Skeletal muscle satellite cell (primary cell): ENCODE measurements at regions not wholly inside any gene's neighbourhood (a gene's known extent, or its start where the extent isn't known, plus 50 kb on each side); places are given as distances from the start of the nearest gene placed in this dataset.
A peak's percentile ranks its signal among the peaks of the same experiment; 100 is the strongest.

Experiments
- H3K27me3 ChIP-seq: 2 replicates; pipeline ENCODE4 v1.7.0; 2013; ENCODE audit warnings: low read length; ENCODE audit not compliant: control insufficient read depth, insufficient read depth
- H3K36me3 ChIP-seq: 2 replicates; pipeline ENCODE4 v1.7.0; 2013; ENCODE audit warnings: mild to moderate bottlenecking, control low read depth, low read length; ENCODE audit not compliant: insufficient read depth
- H3K4me1 ChIP-seq: 2 replicates; pipeline ENCODE4 v1.7.0; 2013; ENCODE audit warnings: low read length; ENCODE audit not compliant: control insufficient read depth, insufficient read depth
- H3K4me2 ChIP-seq: 2 replicates; pipeline ENCODE4 v1.7.0; 2013; ENCODE audit warnings: mild to moderate bottlenecking, low read length
- H3K4me3 ChIP-seq: 2 replicates; pipeline ENCODE4 v1.7.0; 2013; ENCODE audit warnings: low read length
- H3K9ac ChIP-seq: 2 replicates; pipeline ENCODE4 v1.7.0; 2013; ENCODE audit warnings: mild to moderate bottlenecking, low read depth, low read length, moderate library complexity
- H3K9me3 ChIP-seq: replicated peaks from 2 replicates; pipeline ENCODE4 v1.7.0; 2013; ENCODE audit warnings: mild to moderate bottlenecking, control low read depth, low read length

- H3K36me3 ChIP-seq = no peaks in the 10 kb centered on the region
Observed at GRCh38 chr6:91088515-91088914, 501.6 kb upstream of the MAP3K7 start.

DNA sequence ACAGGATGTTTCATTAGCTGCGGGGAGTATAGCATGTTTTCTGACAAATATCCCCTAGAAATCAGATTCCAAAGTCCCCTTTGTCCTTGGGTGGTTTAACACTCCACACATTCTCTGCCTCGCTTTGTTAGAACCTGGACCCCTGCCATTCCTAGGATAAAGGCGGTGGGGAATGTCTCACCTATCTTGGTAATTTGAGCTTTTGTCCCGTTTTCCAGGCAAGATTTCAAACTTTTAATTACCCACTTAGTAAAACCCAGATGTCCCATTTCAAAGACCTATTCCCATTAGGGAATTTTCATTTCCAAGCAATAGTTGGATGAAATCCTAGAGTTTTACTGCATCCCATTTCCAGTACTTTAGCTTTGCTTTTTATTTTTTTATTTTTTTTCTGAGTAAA is 501.0 kb upstream of the MAP3K7 start:
- Histone ChIP-seq H3K9ac (no peak overlapping the region), H3K27me3 (no peaks in the 10 kb centered on the region), H3K4me3 (no peak overlapping the region), H3K9me3 (no peaks in the 10 kb centered on the region), H3K4me2 (no peak overlapping the region), H3K36me3 (no peaks in the 10 kb centered on the region), H3K4me1 (peaks cover 1% of the 10 kb centered on the region)

More at GRCh38 chr6:91088515-91088914, 501.6 kb upstream of the MAP3K7 start:
- H3K9me3 ChIP-seq = no peaks in the 10 kb centered on the region
- H3K27me3 ChIP-seq = no peaks in the 10 kb centered on the region
- H3K4me3 ChIP-seq = no peak overlapping the region
- H3K4me2 ChIP-seq = no peak overlapping the region
- H3K9ac ChIP-seq = no peak overlapping the region
- H3K4me1 ChIP-seq = no peaks in the 10 kb centered on the region

GRCh38 chr6:91083211-91083610 is 496.3 kb upstream of the MAP3K7 start:
- Histone ChIP-seq H3K9ac (no peak overlapping the region), H3K4me2 (peak overlapping the region; percentile 45), H3K36me3 (no peaks in the 10 kb centered on the region), H3K27me3 (peaks cover 4% of the 10 kb centered on the region), H3K4me3 (no peak overlapping the region), H3K9me3 (no peaks in the 10 kb centered on the region), H3K4me1 (peaks cover 13% of the 10 kb centered on the region)

- peaks cover 4% of the 10 kb centered on the region for H3K27me3 ChIP-seq
- H3K4me1 ChIP-seq = peaks cover 13% of the 10 kb centered on the region
- no peak overlapping the region for H3K9ac ChIP-seq
- H3K4me3 ChIP-seq = no peak overlapping the region
- peak overlapping the region; percentile 13 for H3K4me2 ChIP-seq
- no peaks in the 10 kb centered on the region for H3K36me3 ChIP-seq
- no peaks in the 10 kb centered on the region for H3K9me3 ChIP-seq
Observed at GRCh38 chr6:91082311-91082832, 495.5 kb upstream of the MAP3K7 start.

DNA sequence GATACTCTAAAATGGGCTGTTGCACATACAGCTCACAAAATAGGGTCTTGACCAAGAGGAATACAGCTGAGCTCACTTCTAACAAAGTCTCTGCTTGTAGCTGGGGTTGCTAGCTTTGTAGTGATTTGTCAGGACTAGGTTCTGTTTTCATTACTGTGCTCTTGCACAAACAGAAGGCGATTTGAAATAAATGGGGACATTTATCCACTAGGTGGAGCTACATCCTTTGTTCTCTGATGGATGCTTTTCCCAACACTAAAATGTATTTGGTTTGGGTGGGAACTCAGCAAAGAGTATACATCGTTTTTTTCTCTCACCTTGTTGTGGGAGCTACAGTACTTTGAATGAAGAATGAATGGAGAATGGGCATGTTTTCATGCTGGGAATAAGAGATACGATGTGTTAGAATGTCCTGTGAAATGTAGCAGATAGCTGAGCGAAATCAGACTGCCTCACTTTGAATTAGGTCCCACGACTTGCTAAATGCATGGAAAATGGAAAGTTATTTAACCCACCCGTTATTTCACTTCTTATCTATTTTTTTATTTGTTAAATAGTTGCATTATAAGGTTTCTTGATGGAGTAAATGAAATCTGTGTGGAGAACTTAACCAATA is 494.7 kb upstream of the MAP3K7 start:
- Histone ChIP-seq H3K4me1 (peaks cover 13% of the 10 kb centered on the region), H3K9me3 (no peaks in the 10 kb centered on the region), H3K4me3 (no peak overlapping the region), H3K9ac (no peak overlapping the region), H3K36me3 (no peaks in the 10 kb centered on the region), H3K27me3 (peaks cover 4% of the 10 kb centered on the region), H3K4me2 (no peak overlapping the region)

GRCh38 chr6:91080871-91081270 is 494.0 kb upstream of the MAP3K7 start:
- no peaks in the 10 kb centered on the region for H3K36me3 ChIP-seq
- no peaks in the 10 kb centered on the region for H3K9me3 ChIP-seq
- H3K27me3 ChIP-seq = peaks cover 4% of the 10 kb centered on the region
- H3K4me3 ChIP-seq = no peak overlapping the region
- no peak overlapping the region for H3K4me2 ChIP-seq
- H3K9ac ChIP-seq = no peak overlapping the region
- H3K4me1 ChIP-seq = peaks cover 13% of the 10 kb centered on the region

DNA sequence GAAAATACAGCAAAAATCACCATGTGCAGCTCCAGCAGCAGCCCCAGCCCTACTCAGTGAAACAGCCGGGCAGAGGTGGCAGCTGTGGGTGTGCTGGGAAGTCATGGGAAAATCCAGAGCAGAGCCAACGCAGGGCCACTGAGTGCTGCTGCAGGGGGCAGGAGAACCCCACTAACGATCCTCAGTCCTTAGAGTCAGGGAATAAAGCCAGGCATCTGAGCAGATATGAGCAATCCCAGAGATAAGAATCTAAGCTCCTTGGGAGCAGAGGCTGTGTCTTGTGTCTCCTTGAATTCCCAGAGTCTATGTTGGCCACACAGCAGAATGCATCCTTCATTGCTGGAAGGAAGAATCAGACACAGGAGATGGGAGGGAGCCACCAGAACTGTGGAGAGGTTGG is 493.1 kb upstream of the MAP3K7 start:
- Histone ChIP-seq H3K27me3 (peaks cover 4% of the 10 kb centered on the region), H3K4me1 (peaks cover 13% of the 10 kb centered on the region), H3K9ac (no peak overlapping the region), H3K36me3 (no peaks in the 10 kb centered on the region), H3K4me3 (no peak overlapping the region), H3K9me3 (no peaks in the 10 kb centered on the region), H3K4me2 (no peak overlapping the region)

DNA sequence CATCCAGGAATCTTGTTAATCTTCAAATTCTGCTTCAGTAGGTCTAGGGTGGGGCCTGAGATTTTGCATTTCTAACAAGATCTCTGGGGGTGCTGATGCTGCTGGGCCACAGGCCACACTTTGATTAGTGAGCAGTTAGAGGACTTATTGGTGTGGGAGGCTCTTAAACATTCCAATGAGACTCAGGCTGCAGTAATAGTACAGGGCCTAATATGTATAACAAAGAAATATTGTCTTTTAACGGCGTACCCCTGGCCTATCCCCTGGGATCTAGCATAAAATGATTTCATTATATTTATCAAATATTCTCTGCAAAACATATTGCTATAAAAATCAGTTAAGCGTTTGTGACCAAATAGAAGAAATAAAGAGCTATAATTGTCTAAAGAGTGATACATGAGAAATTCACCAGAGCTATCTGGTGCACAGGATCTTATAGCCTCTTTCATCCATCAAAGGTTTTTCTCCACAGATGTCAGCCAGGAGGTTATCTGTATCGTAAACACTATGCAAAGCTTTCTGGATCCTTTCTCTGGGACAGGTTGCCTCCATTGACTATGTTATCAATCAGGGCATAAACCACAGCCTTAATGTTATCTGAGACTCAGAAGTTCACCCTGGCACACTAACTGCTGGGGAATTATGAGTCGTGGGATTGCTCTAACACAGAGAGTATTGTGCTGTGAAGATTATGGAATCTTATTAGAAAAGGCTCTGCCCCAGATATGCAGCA is 488.5 kb upstream of the MAP3K7 start:
- Histone ChIP-seq H3K9me3 (no peaks in the 10 kb centered on the region), H3K27me3 (peaks cover 4% of the 10 kb centered on the region), H3K4me2 (no peak overlapping the region), H3K9ac (no peak overlapping the region), H3K36me3 (no peaks in the 10 kb centered on the region), H3K4me3 (no peak overlapping the region), H3K4me1 (no peaks in the 10 kb centered on the region)

DNA sequence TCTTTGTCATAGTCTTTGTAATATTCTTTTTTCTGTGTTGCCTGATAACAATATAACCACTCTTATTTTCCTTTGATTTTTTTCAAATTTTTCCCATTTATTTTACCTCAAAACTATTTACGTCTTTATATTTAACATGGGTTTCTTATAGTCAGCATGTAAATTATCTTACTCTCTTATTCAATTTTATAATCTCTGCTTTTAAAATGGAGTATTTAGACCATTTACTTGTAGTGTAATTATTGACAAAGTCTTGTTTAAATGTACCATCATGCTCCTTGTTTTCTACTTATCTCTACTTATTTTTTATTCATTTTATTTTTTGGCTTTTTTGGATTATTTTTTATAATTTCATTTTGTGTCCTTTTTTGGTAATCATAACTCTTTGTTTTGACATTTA is 476.5 kb upstream of the MAP3K7 start:
- no peaks in the 10 kb centered on the region for H3K9me3 ChIP-seq
- H3K4me1 ChIP-seq = no peaks in the 10 kb centered on the region
- H3K4me3 ChIP-seq = no peak overlapping the region
- no peaks in the 10 kb centered on the region for H3K36me3 ChIP-seq
- no peaks in the 10 kb centered on the region for H3K27me3 ChIP-seq
- no peak overlapping the region for H3K4me2 ChIP-seq
- H3K9ac ChIP-seq = no peak overlapping the region

DNA sequence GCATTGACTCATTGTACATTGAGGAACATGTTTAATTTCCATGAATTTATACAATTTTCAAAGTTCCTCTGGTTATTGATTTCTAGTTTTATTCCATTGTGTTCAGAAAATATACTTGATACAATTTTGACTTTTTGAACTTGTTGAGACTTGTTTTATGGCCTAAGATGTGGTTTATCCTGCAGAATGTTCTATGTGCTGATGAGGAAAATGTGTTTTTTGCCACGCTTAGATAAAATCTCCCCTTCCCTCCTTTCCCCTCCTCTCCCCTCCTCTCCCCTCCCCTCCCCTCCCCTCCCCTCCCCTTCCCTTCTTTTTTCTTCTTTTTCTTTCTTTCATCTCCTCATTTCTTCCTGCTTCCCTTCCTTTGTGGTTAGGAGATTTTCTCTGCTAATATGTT is 470.8 kb upstream of the MAP3K7 start:
- no peaks in the 10 kb centered on the region for H3K4me1 ChIP-seq
- H3K36me3 ChIP-seq = no peaks in the 10 kb centered on the region
- no peak overlapping the region for H3K4me3 ChIP-seq
- no peak overlapping the region for H3K4me2 ChIP-seq
- no peaks in the 10 kb centered on the region for H3K9me3 ChIP-seq
- no peaks in the 10 kb centered on the region for H3K27me3 ChIP-seq
- H3K9ac ChIP-seq = no peak overlapping the region

DNA sequence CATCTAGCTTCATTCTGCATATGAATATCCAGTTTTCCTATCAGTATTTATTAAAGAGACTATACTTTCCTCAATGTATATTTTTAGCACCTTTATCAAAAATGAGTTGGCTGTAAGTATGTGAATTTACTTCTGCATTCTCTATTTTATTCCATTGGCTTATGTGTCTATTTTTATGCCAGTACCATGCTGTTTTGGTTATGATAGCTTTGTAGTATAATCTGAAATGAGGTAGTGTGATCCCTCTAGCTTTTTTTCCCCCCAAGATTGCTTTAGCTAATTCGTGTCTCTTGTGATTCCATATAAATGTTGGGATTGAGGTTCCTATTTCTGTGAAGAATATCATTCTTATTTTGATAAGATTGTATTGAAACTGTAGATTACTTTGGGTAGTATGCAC is 469.1 kb upstream of the MAP3K7 start:
- Histone ChIP-seq H3K27me3 (no peaks in the 10 kb centered on the region), H3K9me3 (no peaks in the 10 kb centered on the region), H3K9ac (no peak overlapping the region), H3K4me3 (no peak overlapping the region), H3K4me1 (no peaks in the 10 kb centered on the region), H3K4me2 (no peak overlapping the region), H3K36me3 (no peaks in the 10 kb centered on the region)
